ENCODE measurements at regions not wholly inside any gene's neighbourhood (a gene's known extent, or its start where the extent isn't known, plus 50 kb on each side); places are given as distances from the start of the nearest gene placed in this dataset.

GRCh38 chr6:144637541-144637940 lies 352.4 kb downstream of the UTRN start (continued):
- TF ChIP-seq CHD7 (IDR thresholded peaks at IDR 0.05; ENCODE audit: insufficient replicate concordance, low read length) = no peak
- TF ChIP-seq KDM5A (IDR thresholded peaks at IDR 0.05; ENCODE audit: low read length) = no peak

Measured in H1 (cell line).